Dermis blood vessel endothelial cell (primary cell): ENCODE measurements at regions not wholly inside any gene's neighbourhood (a gene's known extent, or its start where the extent isn't known, plus 50 kb on each side); places are given as distances from the start of the nearest gene placed in this dataset.
"Not testable (repeated sequence)": the region's sequence is repeated elsewhere in the genome, so short reads cannot be mapped to it uniquely, and the experiment has no call there.

Source experiments
- DNase-seq: peaks from one replicate; pipeline ENCODE4 v3.0.0; 2010

DNA sequence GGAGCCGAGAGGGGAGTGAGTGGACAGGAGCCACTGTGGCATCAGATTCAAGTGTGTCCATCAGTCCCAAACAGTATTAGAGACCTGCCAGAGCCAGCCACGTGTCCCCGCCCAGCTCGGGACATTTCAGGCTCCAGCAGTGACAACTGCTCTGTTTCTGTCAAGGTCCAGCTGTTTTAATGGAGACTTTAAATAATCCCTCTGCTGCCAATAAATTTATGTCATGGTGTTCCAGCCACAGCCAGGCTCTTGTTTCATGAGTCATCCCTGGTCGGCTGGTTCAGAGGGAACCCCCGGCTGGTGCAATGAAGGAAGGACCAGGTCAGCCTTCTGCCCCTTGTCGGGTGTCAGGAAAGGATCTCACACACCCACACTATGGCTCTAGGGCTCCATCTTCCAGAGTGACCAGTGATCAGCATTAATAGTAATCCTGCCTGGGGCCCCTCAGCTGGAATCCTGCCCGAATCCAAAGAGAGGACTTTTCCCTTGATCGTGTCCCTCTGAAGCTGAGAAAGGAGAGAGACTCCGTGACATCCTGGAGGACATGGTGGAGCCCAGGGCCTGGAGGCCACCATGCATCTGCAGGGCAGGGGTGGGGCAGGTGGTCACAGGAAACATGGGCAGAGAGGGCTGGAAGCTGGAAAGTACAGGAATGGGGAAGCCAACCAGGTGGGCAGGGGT lies 197.3 kb downstream of the MATN1 start:
- peak; percentile 35 for DNase-seq

GRCh38 chr1:30525631-30525970 lies 197.8 kb downstream of the MATN1 start:
- no peak for DNase-seq

GRCh38 chr1:30524840-30525617 lies 198.4 kb downstream of the MATN1 start:
- no peak for DNase-seq

- DNase-seq = not testable (repeated sequence)
Observed at GRCh38 chr1:30524025-30524555, 199.3 kb downstream of the MATN1 start.

GRCh38 chr1:30523055-30524020 lies 200.0 kb downstream of the MATN1 start:
- no peak for DNase-seq

- DNase-seq = no peak
Observed at GRCh38 chr1:30522031-30523004, 201.1 kb downstream of the MATN1 start.

DNA sequence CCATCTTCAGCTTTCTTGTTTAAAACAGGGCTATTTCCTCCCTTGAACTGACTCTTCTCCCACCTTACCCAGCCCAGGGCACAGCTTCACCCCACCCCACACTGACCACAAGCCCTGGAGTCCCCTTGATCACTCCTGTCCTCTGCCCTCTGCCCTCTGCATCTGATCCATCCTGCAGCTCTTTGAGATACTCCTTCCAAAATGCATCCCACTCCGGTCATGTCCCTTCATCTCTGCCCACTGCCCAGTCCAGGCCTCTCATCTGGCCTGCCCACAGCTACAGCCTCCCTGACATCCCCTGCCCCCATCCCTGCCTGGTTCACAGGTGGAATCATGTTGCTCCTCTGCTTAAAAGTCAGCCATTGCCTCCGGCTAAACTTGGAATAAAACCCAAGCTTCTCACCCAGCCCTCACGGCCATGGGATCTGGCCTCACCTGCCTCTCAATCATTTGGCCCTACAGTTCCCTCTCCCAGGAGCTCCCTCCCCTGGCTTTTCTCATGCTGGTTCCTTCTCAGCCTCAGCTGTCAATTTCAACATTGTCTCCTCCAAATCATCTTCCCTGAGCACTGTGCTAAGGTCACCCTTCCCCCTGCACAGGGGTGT lies 202.0 kb downstream of the MATN1 start:
- no peak for DNase-seq

- DNase-seq = no peak
Observed at GRCh38 chr1:30520476-30520875, 202.9 kb downstream of the MATN1 start.

GRCh38 chr1:30519201-30519763 lies 204.1 kb downstream of the MATN1 start:
- DNase-seq = no peak

GRCh38 chr1:30518696-30519095 lies 204.7 kb downstream of the MATN1 start:
- no peak for DNase-seq

- DNase-seq = no peak
Observed at GRCh38 chr1:30518186-30518585, 205.2 kb downstream of the MATN1 start.

GRCh38 chr1:30517666-30518065 lies 205.7 kb downstream of the MATN1 start:
- DNase-seq = not testable (repeated sequence)

- DNase-seq = not testable (repeated sequence)
Observed at GRCh38 chr1:30517241-30517640, 206.1 kb downstream of the MATN1 start.

DNA sequence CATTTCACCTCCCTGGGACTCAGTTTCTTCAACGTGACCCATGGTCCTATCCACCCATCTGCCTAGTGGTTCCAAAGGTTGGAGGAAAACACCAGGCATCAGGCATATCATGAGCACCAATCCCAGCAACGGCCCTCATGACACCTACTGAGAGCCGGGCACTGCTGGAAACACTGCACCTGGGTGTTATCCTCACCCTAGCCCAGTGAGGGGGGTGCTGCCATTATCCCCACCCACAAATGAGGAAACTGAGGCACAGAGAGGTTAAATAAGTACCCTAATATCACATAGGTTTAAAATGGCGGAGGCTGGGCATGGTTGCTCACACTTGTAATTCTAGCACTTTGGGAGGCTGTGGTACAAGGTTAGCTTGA lies 206.9 kb downstream of the MATN1 start:
- DNase-seq = no peak

DNA sequence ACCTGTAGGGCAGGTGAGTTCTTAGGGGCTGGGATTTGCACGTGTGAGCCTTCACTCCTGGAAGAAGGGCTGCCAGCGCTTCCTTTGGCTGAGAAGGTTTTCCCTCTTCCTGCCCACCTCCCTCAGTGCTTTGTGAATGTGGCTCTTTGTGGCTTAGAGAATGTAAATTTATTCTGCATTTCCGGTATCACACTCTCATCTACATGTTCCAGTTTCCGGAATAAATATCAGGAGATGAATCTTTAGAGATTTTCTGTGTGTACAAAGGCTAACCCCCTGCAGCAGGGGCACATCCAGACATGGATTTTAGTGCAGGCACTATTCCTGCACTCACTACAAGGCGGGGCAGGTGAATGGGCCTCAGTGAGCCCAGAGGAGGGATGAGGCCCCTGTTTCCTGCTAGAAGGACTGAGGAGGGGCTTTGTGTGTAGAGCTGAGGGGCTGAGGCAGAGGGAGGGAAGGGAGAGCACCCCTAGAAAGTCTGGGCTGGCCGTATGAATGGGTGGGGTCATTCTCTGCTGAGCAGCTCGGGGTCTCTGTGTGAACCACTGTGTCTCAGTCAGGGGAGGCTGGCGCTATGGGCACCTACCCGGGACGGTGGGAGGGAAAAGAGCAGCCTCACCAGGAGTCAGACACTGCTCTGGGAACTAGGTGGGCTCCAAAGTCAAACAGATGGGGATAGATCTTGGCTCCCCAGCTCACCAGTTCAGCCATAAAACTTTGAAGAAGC lies 207.5 kb downstream of the MATN1 start:
- DNase-seq = no peak

DNA sequence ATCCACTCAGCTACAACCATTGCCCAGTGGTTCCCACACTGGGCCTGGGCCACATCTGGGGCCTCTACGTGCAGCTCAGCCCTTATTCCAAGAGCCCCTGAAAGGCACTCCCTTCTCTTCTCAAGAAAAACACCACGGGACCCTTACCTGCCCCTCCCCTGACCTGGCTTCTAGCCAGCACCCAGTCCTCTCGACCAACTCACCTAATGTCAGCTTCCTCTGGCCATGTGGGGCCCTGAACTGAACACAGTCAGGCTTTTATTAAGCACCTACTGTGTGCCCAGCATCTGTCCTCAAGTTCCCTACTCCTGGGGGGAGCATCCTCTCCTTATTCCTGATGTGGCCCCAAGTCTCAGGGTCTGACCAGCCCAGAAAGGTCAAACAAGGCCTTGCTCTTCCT lies 208.4 kb downstream of the MATN1 start:
- no peak for DNase-seq

GRCh38 chr1:30514137-30514654 lies 209.2 kb downstream of the MATN1 start:
- no peak for DNase-seq

- DNase-seq = no peak
Observed at GRCh38 chr1:30513396-30514136, 209.8 kb downstream of the MATN1 start.

- DNase-seq = no peak
Observed at GRCh38 chr1:30512914-30513265, 210.5 kb downstream of the MATN1 start.
